HG03354 (cell line): ENCODE measurements at regions not wholly inside any gene's neighbourhood (a gene's known extent, or its start where the extent isn't known, plus 50 kb on each side); places are given as distances from the start of the nearest gene placed in this dataset.

Experiments
- ATAC-seq: cut with Tn5 transposase; IDR thresholded peaks from one replicate; pipeline ENCODE4 v1.9.1; 2021; ENCODE audit warnings: mild to moderate bottlenecking; ENCODE audit not compliant: unreplicated experiment, poor library complexity, severe bottlenecking

DNA sequence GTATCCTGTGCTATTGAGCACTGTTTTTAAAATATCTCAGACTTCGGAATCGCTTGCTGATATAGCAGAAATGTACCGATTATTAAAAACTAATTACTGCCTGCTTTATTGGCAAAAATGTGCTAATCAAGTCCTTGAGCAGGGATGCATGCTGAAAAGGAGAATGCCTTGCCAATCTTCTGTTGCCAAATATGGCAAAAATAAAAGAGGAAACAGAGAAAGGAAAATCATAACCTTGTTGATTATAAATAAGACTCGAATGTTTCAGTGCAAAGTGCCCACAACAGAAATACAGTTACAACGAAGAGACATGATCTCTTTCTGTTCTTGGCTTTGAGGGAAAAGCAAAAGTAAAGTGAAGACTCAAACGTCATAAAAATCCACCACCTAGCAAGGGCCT is 248.5 kb downstream of the TMEM182 start:
- no peak for ATAC-seq

GRCh38 chr2:103010751-103011150 is 248.9 kb downstream of the TMEM182 start:
- ATAC-seq: no peak

- ATAC-seq: no peak
Observed at GRCh38 chr2:103012590-103012989, 250.8 kb downstream of the TMEM182 start.

DNA sequence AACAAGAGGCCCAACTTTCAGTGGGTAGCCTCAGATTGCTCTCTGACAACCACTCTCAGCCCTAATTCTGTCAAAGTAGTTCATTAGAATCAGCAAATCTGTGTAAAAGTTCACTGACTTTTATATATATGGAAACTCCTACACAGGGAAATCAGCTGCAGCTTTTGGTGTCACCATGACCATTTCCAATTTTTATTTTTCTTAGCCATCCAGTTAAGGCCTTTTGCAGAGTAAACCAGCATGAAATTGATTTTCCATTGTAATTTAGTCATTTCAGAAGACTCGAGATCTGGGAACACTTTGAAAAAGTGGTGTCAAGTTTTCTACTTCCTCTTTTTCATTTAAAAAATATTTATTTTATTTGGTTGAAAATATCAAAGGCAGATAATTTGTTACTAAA is 263.2 kb downstream of the TMEM182 start:
- ATAC-seq: no peak

- ATAC-seq: no peak
Observed at GRCh38 chr2:103028181-103028580, 266.4 kb downstream of the TMEM182 start.
